GM23338 (cell line): ENCODE measurements at regions not wholly inside any gene's neighbourhood (a gene's known extent, or its start where the extent isn't known, plus 50 kb on each side); places are given as distances from the start of the nearest gene placed in this dataset.
"Not testable (repeated sequence)": the region's sequence is repeated elsewhere in the genome, so short reads cannot be mapped to it uniquely, and the experiment has no call there.

ENCODE experiments used
- ATAC-seq: fragments of 200-7000 bp; cut with Tn5 transposase; 3 replicates; pipeline ENCODE4 v1.9.1; 2020
- DNase-seq: peaks from one replicate; pipeline ENCODE4 v3.0.0-alpha.2; 2015; ENCODE audit warnings: low spot score
- H2AFZ ChIP-seq: fragments of 200-600 bp; sonication (generic); 2 replicates; pipeline ENCODE4 v1.8.0; 2016; ENCODE audit warnings: antibody characterized with exemption, mild to moderate bottlenecking, moderate library complexity
- H3F3A ChIP-seq: fragments of 200-600 bp; sonication (generic); replicated peaks from 2 replicates; pipeline ENCODE4 v1.8.0; 2017; ENCODE audit warnings: antibody characterized with exemption, mixed run types, low read depth
- H3K27ac ChIP-seq: fragments of 200-600 bp; sonication (generic); 2 replicates; pipeline ENCODE4 v1.6.1; 2016; ENCODE audit warnings: low read depth
- H3K27me3 ChIP-seq: fragments of 200-600 bp; sonication (generic); 2 replicates; pipeline ENCODE4 v1.8.0; 2016; ENCODE audit warnings: mild to moderate bottlenecking, mixed run types, moderate library complexity; ENCODE audit not compliant: insufficient read depth
- H3K36me3 ChIP-seq: fragments of 200-600 bp; sonication (generic); 2 replicates; pipeline ENCODE4 v1.8.0; 2016; ENCODE audit warnings: mild to moderate bottlenecking; ENCODE audit not compliant: insufficient read depth
- H3K4me1 ChIP-seq: fragments of 200-600 bp; sonication (generic); 2 replicates; pipeline ENCODE4 v1.8.0; 2016; ENCODE audit warnings: mild to moderate bottlenecking, moderate library complexity; ENCODE audit not compliant: insufficient read depth
- H3K4me2 ChIP-seq: fragments of 200-600 bp; sonication (generic); 2 replicates; pipeline ENCODE4 v1.7.1; 2017; ENCODE audit warnings: mixed run types
- H3K4me3 ChIP-seq: fragments of 200-600 bp; sonication (generic); 2 replicates; pipeline ENCODE4 v1.6.1; 2016; ENCODE audit warnings: mixed run types
- H3K79me2 ChIP-seq: fragments of 200-600 bp; sonication (generic); replicated peaks from 2 replicates; pipeline ENCODE4 v1.8.0; 2017; ENCODE audit warnings: mild to moderate bottlenecking; ENCODE audit not compliant: insufficient read depth
- H3K9me2 ChIP-seq: fragments of 200-600 bp; sonication (generic); 2 replicates; pipeline ENCODE4 v1.8.0; 2017; ENCODE audit not compliant: insufficient read depth
- H4K20me1 ChIP-seq: fragments of 200-600 bp; sonication (generic); replicated peaks from 2 replicates; pipeline ENCODE4 v1.8.0; 2017; ENCODE audit warnings: mild to moderate bottlenecking; ENCODE audit not compliant: insufficient read depth
- H3K27ac Mint-ChIP-seq: 2 replicates; pipeline ENCODE4 v1.8.0; 2020; ENCODE audit warnings: inconsistent platforms, mild to moderate bottlenecking, moderate library complexity, mixed read lengths
- H3K27me3 Mint-ChIP-seq: 3 replicates; pipeline ENCODE4 v1.8.0; 2022; ENCODE audit warnings: low read depth, mild to moderate bottlenecking, moderate library complexity, mixed read lengths, inconsistent platforms; ENCODE audit not compliant: insufficient read depth, poor library complexity
- H3K36me3 Mint-ChIP-seq: 3 replicates; pipeline ENCODE4 v1.8.0; 2021; ENCODE audit warnings: low read depth, mild to moderate bottlenecking, inconsistent platforms, moderate library complexity, mixed read lengths
- H3K4me1 Mint-ChIP-seq: 3 replicates; pipeline ENCODE4 v1.8.0; 2020; ENCODE audit warnings: mild to moderate bottlenecking, inconsistent platforms, mixed read lengths
- H3K4me3 Mint-ChIP-seq: 3 replicates; pipeline ENCODE4 v1.8.0; 2021; ENCODE audit warnings: moderate library complexity, mild to moderate bottlenecking, inconsistent platforms, mixed read lengths
- H3K9me3 Mint-ChIP-seq: 3 replicates; pipeline ENCODE4 v1.8.0; 2020; ENCODE audit warnings: moderate library complexity, mild to moderate bottlenecking, inconsistent platforms, mixed read lengths

GRCh38 chr22:10749423-10749822, 4778.6 kb upstream of the OR11H1 start:
- H3F3A ChIP-seq, H3K27ac ChIP-seq, H3K27me3 ChIP-seq, H3K4me3 ChIP-seq, H3K79me2 ChIP-seq, H3K27me3 Mint-ChIP-seq, H3K36me3 ChIP-seq, H3K4me3 Mint-ChIP-seq, H3K4me2 ChIP-seq, H3K27ac Mint-ChIP-seq, ATAC-seq, H3K4me1 ChIP-seq, H2AFZ ChIP-seq, H3K4me1 Mint-ChIP-seq, DNase-seq, H4K20me1 ChIP-seq, H3K9me2 ChIP-seq: not testable (repeated sequence)
- peaks cover 92% of the 10 kb centered on the region for H3K9me3 Mint-ChIP-seq
- peaks cover 46% of the 10 kb centered on the region for H3K36me3 Mint-ChIP-seq

GRCh38 chr22:10753566-10753965, 4774.4 kb upstream of the OR11H1 start:
- not testable (repeated sequence) for H3K4me3 Mint-ChIP-seq, H4K20me1 ChIP-seq, H3K27me3 Mint-ChIP-seq, H2AFZ ChIP-seq, H3K36me3 ChIP-seq, H3K79me2 ChIP-seq, H3K4me1 ChIP-seq, DNase-seq, H3F3A ChIP-seq, H3K27ac ChIP-seq, H3K4me1 Mint-ChIP-seq, H3K27me3 ChIP-seq, H3K4me2 ChIP-seq, H3K9me2 ChIP-seq, H3K27ac Mint-ChIP-seq, ATAC-seq
- H3K4me3 ChIP-seq: peak overlapping the region; percentile 24; the same call in 1 of the 2 replicates
- Mint-ChIP-seq H3K9me3 (peaks cover 94% of the 10 kb centered on the region), H3K36me3 (peaks cover 34% of the 10 kb centered on the region)

DNA sequence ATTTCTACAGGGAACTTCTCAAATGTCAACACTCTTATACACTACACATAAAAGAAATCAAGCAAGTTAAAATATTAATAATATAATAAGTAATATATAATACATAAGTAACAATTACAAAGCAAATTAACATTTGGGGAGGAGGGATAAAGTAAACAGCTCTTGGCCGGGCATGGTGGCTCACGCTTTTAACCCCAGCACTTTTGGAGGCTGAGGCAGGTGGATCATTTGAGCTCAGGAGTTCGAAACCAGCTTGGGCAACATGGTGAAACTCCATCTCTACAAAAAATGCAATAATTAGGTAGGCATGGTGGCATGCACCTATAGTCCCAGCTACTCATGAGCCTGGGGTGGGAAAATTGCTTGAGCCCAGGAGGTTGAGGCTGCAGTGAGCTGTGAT, 4772.6 kb upstream of the OR11H1 start:
- H3K27me3 Mint-ChIP-seq, DNase-seq, H3K4me1 Mint-ChIP-seq, H3K4me1 ChIP-seq, H3K79me2 ChIP-seq, ATAC-seq, H3K4me3 Mint-ChIP-seq, H3K9me2 ChIP-seq, H3K27ac Mint-ChIP-seq, H3K4me2 ChIP-seq, H3K27me3 ChIP-seq, H3K27ac ChIP-seq, H3F3A ChIP-seq, H4K20me1 ChIP-seq, H2AFZ ChIP-seq, H3K4me3 ChIP-seq, H3K36me3 ChIP-seq: not testable (repeated sequence)
- peaks cover 91% of the 10 kb centered on the region for H3K9me3 Mint-ChIP-seq
- peaks cover 29% of the 10 kb centered on the region for H3K36me3 Mint-ChIP-seq

DNA sequence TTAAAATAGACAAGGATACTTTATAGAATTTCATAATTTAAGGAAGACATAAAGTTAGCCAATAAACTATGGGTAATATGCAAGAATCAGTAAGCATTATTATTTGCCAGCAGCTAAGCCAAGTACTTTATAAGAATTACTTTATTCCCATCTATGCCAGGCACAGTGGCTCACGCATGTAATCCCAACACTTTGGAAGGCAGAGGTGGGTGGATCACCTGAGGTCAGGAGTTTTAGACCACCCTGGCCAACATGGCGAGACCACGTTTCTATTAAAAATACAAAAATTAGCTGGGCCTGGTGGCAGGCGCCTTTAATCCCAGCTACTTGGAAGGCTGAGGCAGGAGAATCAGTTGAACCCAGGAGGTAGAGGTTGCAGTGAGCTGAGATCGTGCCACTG, 4767.6 kb upstream of the OR11H1 start:
- H3K27me3 Mint-ChIP-seq, H3K4me3 ChIP-seq, H3K4me2 ChIP-seq, ATAC-seq, H4K20me1 ChIP-seq, H3K27ac Mint-ChIP-seq, H3K36me3 ChIP-seq, H3K79me2 ChIP-seq, H3K27ac ChIP-seq, H3F3A ChIP-seq, H3K4me1 Mint-ChIP-seq, DNase-seq, H3K9me2 ChIP-seq, H3K27me3 ChIP-seq, H3K4me1 ChIP-seq, H3K4me3 Mint-ChIP-seq, H2AFZ ChIP-seq: not testable (repeated sequence)
- peaks cover 89% of the 10 kb centered on the region for H3K9me3 Mint-ChIP-seq
- peaks cover 22% of the 10 kb centered on the region for H3K36me3 Mint-ChIP-seq

DNA sequence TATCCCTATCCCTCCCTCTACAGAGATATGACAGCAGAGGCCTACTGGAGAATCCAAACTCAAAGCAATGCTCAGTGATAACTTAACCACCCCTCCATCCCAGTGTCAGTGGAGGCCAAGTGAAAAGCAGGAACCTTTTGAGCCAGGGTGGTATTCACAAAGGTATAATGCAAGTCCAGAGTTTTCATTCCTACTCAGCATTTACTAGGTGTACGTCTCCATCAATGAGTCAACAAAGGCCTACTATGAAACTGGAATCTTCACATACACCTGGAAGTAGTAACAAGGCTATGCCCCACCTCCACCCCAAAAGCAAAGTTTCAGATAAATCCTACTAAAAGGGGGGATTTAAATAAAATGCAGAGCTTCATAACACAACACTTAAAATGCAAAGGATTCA, 4761.7 kb upstream of the OR11H1 start:
- Mint-ChIP-seq H3K9me3 (peaks cover 92% of the 10 kb centered on the region), H3K36me3 (peaks cover 30% of the 10 kb centered on the region)
- not testable (repeated sequence) for H3K4me1 ChIP-seq, DNase-seq, H3K4me3 ChIP-seq, H3K27ac ChIP-seq, H3K9me2 ChIP-seq, H3K36me3 ChIP-seq, H3F3A ChIP-seq, H3K27ac Mint-ChIP-seq, H4K20me1 ChIP-seq, ATAC-seq, H3K27me3 Mint-ChIP-seq, H2AFZ ChIP-seq, H3K27me3 ChIP-seq, H3K79me2 ChIP-seq, H3K4me1 Mint-ChIP-seq, H3K4me2 ChIP-seq, H3K4me3 Mint-ChIP-seq

DNA sequence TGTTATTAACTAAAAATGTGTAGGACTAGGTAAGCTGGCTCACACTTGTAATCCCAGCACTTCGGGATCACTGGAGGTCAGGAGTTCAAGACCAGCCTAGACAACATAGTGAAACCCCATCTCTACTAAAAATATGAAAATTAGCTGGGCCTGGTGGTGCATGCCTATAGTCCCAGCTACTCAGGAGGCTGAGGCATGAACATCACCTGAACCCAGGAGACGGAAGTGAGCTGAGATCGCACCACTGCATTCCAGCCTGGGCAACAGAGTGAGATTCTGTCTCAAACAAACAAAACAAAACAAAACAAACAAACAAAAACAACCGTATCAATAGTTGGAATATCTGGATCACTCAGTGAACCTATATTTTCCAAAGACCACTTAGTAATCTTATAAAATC, 4759.1 kb upstream of the OR11H1 start:
- H3K27me3 ChIP-seq, H3K36me3 ChIP-seq, H3K79me2 ChIP-seq, H3K27ac Mint-ChIP-seq, H3K9me2 ChIP-seq, H3K27me3 Mint-ChIP-seq, DNase-seq, ATAC-seq, H3K4me3 Mint-ChIP-seq, H3K4me3 ChIP-seq, H4K20me1 ChIP-seq, H3K4me1 Mint-ChIP-seq, H3K4me1 ChIP-seq, H2AFZ ChIP-seq, H3F3A ChIP-seq, H3K27ac ChIP-seq, H3K4me2 ChIP-seq: not testable (repeated sequence)
- Mint-ChIP-seq H3K36me3 (peaks cover 37% of the 10 kb centered on the region; the same call in 2 of the 3 replicates), H3K9me3 (peaks cover 88% of the 10 kb centered on the region)

- not testable (repeated sequence) for H3K4me1 Mint-ChIP-seq, H3K27me3 ChIP-seq, ATAC-seq, H3K9me2 ChIP-seq, H3K4me3 Mint-ChIP-seq, H3K4me2 ChIP-seq, H2AFZ ChIP-seq, H3K36me3 ChIP-seq, H3K27ac ChIP-seq, H3K4me1 ChIP-seq, H4K20me1 ChIP-seq, DNase-seq, H3K27me3 Mint-ChIP-seq, H3K4me3 ChIP-seq, H3F3A ChIP-seq, H3K27ac Mint-ChIP-seq, H3K79me2 ChIP-seq
- H3K36me3 Mint-ChIP-seq: peaks cover 53% of the 10 kb centered on the region
- peaks cover 90% of the 10 kb centered on the region for H3K9me3 Mint-ChIP-seq
Measured at GRCh38 chr22:10771744-10772143, 4756.2 kb upstream of the OR11H1 start.
